ENCODE measurements at regions not wholly inside any gene's neighbourhood (a gene's known extent, or its start where the extent isn't known, plus 50 kb on each side); places are given as distances from the start of the nearest gene placed in this dataset.

GRCh38 chr11:122232985-122233384 is 117.0 kb upstream of the BLID start:
- no peak for TF ChIP-seq POLR2A (IDR thresholded peaks at IDR 0.05)
- TF ChIP-seq POLR2AphosphoS5 (IDR thresholded peaks at IDR 0.05): no peak
- TF ChIP-seq EP300 (IDR thresholded peaks at IDR 0.05): no peak
- TF ChIP-seq CTCF (IDR thresholded peaks at IDR 0.05): no peak
- no peak for DNase-seq
- no peaks in the 10 kb centered on the region for H3K27me3 ChIP-seq
- H3K36me3 ChIP-seq: no peaks in the 10 kb centered on the region
- intact Hi-C loops (cut with DNase I; ENCODE audit: low total_unique reads): no loop called here
- H3K27ac ChIP-seq: no peak overlapping the region
- peaks cover 0 to 25% (median 14%) of the 10 kb centered on the region in 4 donors for H3K4me1 ChIP-seq
- no peaks in the 10 kb centered on the region for H3K9me3 ChIP-seq
- H3K4me3 ChIP-seq: no peak overlapping the region
- 85 to 94% (median 87%) methylated on average over 4 of the region's 4 CpGs for WGBS, 5 donors

- no peak overlapping the region for H3K27ac ChIP-seq
- intact Hi-C loops (cut with DNase I; ENCODE audit: low total_unique reads): no loop called here
- WGBS, 5 donors: 68 to 71% (median 69%) methylated on average over 7 of the region's 7 CpGs
- peaks cover 0 to 20% (median 12%) of the 10 kb centered on the region in 4 donors for H3K4me1 ChIP-seq
- H3K36me3 ChIP-seq: no peaks in the 10 kb centered on the region
- no peak overlapping the region for H3K4me3 ChIP-seq
- no peak for TF ChIP-seq POLR2A (IDR thresholded peaks at IDR 0.05)
- DNase-seq: no peak
- no peaks in the 10 kb centered on the region for H3K27me3 ChIP-seq
- no peaks in the 10 kb centered on the region for H3K9me3 ChIP-seq
Measured at GRCh38 chr11:122230385-122230755, 114.4 kb upstream of the BLID start.

GRCh38 chr11:122229481-122230384 is 113.7 kb upstream of the BLID start:
- Histone ChIP-seq H3K27me3 (no peaks in the 10 kb centered on the region), H3K9me3 (no peaks in the 10 kb centered on the region), H3K36me3 (no peaks in the 10 kb centered on the region), H3K4me1 (peaks cover 0 to 14% (median 10%) of the 10 kb centered on the region in 4 donors), H3K27ac (no peak overlapping the region), H3K4me3 (no peak overlapping the region)
- no peak for TF ChIP-seq EP300 (IDR thresholded peaks at IDR 0.05)
- TF ChIP-seq CTCF (IDR thresholded peaks at IDR 0.05): no peak
- no peak for TF ChIP-seq POLR2A (IDR thresholded peaks at IDR 0.05)
- no peak for TF ChIP-seq POLR2AphosphoS5 (IDR thresholded peaks at IDR 0.05)
- 24 to 42% (median 31%) methylated on average over 22 of the region's 22 CpGs for WGBS, 5 donors
- intact Hi-C loops (cut with DNase I; ENCODE audit: low total_unique reads): no loop called here
- DNase-seq: peak in 1 of 2 donors; percentile 61

- no peak for TF ChIP-seq POLR2AphosphoS5 (IDR thresholded peaks at IDR 0.05)
- TF ChIP-seq CTCF (IDR thresholded peaks at IDR 0.05): no peak
- no peak for TF ChIP-seq EP300 (IDR thresholded peaks at IDR 0.05)
- TF ChIP-seq POLR2A (IDR thresholded peaks at IDR 0.05): no peak
- Histone ChIP-seq H3K9me3 (no peaks in the 10 kb centered on the region), H3K27me3 (no peaks in the 10 kb centered on the region), H3K27ac (no peak overlapping the region), H3K4me3 (no peak overlapping the region), H3K36me3 (no peaks in the 10 kb centered on the region), H3K4me1 (peaks cover 0 to 14% (median 10%) of the 10 kb centered on the region in 4 donors)
- DNase-seq: no peak
- intact Hi-C loops (cut with DNase I; ENCODE audit: low total_unique reads): no loop called here
- 39 to 53% (median 50%) methylated on average over 2 of the region's 2 CpGs for WGBS, 5 donors
Measured at GRCh38 chr11:122229078-122229477, 113.1 kb upstream of the BLID start.

All from stomach (tissue), 8 donors.